ENCODE measurements at regions not wholly inside any gene's neighbourhood (a gene's known extent, or its start where the extent isn't known, plus 50 kb on each side); places are given as distances from the start of the nearest gene placed in this dataset.

DNA sequence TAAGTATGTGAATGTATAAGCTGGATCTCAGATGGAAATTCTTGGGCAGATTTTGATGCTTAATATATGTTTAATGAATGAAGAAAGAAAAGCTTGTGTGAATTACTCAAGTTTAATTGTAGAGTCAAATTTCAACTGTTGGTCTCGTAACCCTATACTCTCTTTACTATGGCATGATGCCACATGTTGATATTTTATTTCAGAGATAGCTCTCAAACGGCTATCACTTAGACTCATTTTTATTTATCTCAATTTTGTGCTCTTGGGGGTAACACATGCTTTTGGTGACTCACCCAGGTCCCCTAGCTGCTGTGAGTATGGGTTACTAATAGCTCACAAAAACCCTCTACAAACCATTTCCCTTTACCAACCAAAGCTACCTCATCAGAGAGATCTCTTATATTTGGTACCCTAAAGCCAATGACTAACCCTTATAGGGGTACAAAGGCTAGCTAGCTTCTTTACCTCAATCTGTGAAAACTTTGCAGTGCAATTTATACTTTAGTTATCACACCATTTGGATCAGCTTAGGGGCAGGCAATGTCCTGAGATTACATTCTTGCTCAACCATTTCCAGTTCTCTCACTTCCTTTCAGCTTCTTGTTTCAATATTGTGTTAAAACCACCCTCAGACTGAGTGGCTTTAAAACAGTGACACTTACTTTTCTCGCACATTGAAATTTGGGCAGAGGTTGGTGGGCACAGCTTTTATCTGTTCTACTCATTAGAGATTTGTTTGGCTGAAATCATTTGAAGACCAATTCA lies 240.3 kb downstream of the CDH7 start:
- ChIA-PET CTCF (ENCODE audit: partially characterized antibody) (interaction anchor here (0.9 to 2.0 kb wide), 5 partner anchors 11 to 505 kb away, joined by 3 to 6 read pairs (median 5); no protein-coding TSS in a partner anchor), POLR2A (ENCODE audit: partially characterized antibody) (no interaction called here)
- Histone ChIP-seq H2BK5ac (ENCODE audit: low read depth, low read length) (no peak overlapping the region), H3K4me2 (ENCODE audit: insufficient read depth in 1 of 2, low read depth in 2 of 2, low read length in 2 of 2) (no peak overlapping the region), H3K79me2 (ENCODE audit: control insufficient read depth in 1 of 2, insufficient read depth in 2 of 2, low read length in 2 of 2) (no peaks in the 10 kb centered on the region), H2AK5ac (ENCODE audit: low read depth, low read length) (no peak overlapping the region), H2BK12ac (ENCODE audit: low read depth, low read length) (no peak overlapping the region), H3K23me2 (ENCODE audit: low read depth, low read length) (no peaks in the 10 kb centered on the region), H3K14ac (ENCODE audit: insufficient read length) (no peak overlapping the region), H4K5ac (ENCODE audit: insufficient read length, low read depth, low read length) (no peak overlapping the region), H3K4ac (replicated peaks; ENCODE audit: insufficient read length, low read depth, low read length) (no peak overlapping the region), H4K91ac (replicated peaks; ENCODE audit: insufficient read length, low read length) (no peak overlapping the region), H3K79me1 (ENCODE audit: low read depth, low read length) (no peaks in the 10 kb centered on the region), H3K4me3 (ENCODE audit: extremely low read depth in 1 of 4, insufficient read depth in 2 of 4, low read depth in 3 of 4, low read length in 4 of 4) (no peak overlapping the region), H3K23ac (ENCODE audit: insufficient read length) (no peak overlapping the region), H2BK120ac (replicated peaks; ENCODE audit: low read depth, low read length) (no peak overlapping the region), H3K36me3 (ENCODE audit: control insufficient read depth in 2 of 4, insufficient read depth in 4 of 4, low read length in 3 of 4) (no peaks in the 10 kb centered on the region), H3K56ac (replicated peaks; ENCODE audit: insufficient read length, low read depth, low read length) (no peak overlapping the region), H3K9ac (replicated peaks in 1 of 4; ENCODE audit: extremely low read depth in 1 of 4, low read depth in 3 of 4, low read length in 3 of 4) (no peak overlapping the region), H2BK20ac (ENCODE audit: low read length) (no peak overlapping the region), H3K18ac (ENCODE audit: extremely low read depth, low read length) (no peak overlapping the region), H3K27ac (ENCODE audit: low read depth, low read length) (no peak overlapping the region), H4K8ac (ENCODE audit: extremely low read depth, insufficient read depth, low read length) (no peak overlapping the region), H3K4me1 (replicated peaks in 1 of 4; ENCODE audit: control insufficient read depth in 3 of 4, insufficient read depth in 4 of 4, low read length in 3 of 4) (peaks cover 0 to 4% (median under 1%) of the 10 kb centered on the region in 4 experiments; a peak in 2 of 7 replicates), H4K20me1 (replicated peaks in 1 of 2; ENCODE audit: control insufficient read depth in 1 of 2, insufficient read depth in 2 of 2, low read length in 2 of 2) (no peaks in the 10 kb centered on the region), H3K9me3 (ENCODE audit: insufficient read depth in 2 of 2, low read depth in 1 of 2, low read length in 1 of 2) (no peaks in the 10 kb centered on the region), H3K27me3 (replicated peaks in 1 of 4; ENCODE audit: control insufficient read depth in 3 of 4, extremely low read depth in 1 of 4, insufficient read depth in 3 of 4, low read length in 3 of 4) (no peaks in the 10 kb centered on the region), H2BK15ac (ENCODE audit: low read length) (no peak overlapping the region), H2AFZ (ENCODE audit: low read length) (no peak overlapping the region)
- FAIRE-seq (no peak), DNase-seq (ENCODE audit: low read depth in 1 of 2, low spot score in 2 of 2) (no peak)
- 92% methylated on average over 3 of the region's 3 CpGs; no CpG with 5 or more reads in 1 of the 2 experiments for WGBS, 2 experiments (ENCODE audit: extremely low coverage in 1 of 2, insufficient coverage in 1 of 2, insufficient read length in 1 of 2, insufficient replicate concordance in 2 of 2, low coverage in 1 of 2, low lambda C conversion rate in 2 of 2, missing lambda C conversion rate in 1 of 2)
- TF ChIP-seq ZNF274 (IDR thresholded peaks at IDR 0.05; ENCODE audit: borderline replicate concordance, extremely low read depth, low read length) (no peak), RFX5 (IDR thresholded peaks at IDR 0.05; ENCODE audit: borderline replicate concordance, low read depth, low read length) (no peak), NANOG (IDR thresholded peaks at IDR 0.05; ENCODE audit: insufficient read depth, low read depth, low read length, poor library complexity, severe bottlenecking) (no peak), NRF1 (IDR thresholded peaks at IDR 0.05; ENCODE audit: low read depth, low read length) (no peak), PHF8 (conservative IDR thresholded peaks at IDR 0.05; ENCODE audit: low read depth, low read length) (no peak), EZH2 (IDR thresholded peaks at IDR 0.05; ENCODE audit: low read depth, low read length, severe bottlenecking) (no peak), POU5F1 (IDR thresholded peaks at IDR 0.05; ENCODE audit: low read depth, low read length) (no peak), SP1 (IDR thresholded peaks at IDR 0.05; ENCODE audit: low read depth, low read length) (no peak), SAP30 (IDR thresholded peaks at IDR 0.05; ENCODE audit: insufficient read depth, insufficient replicate concordance, low read length) (no peak), CBX5 (IDR thresholded peaks at IDR 0.05; ENCODE audit: low read depth, low read length) (no peak), CBX8 (IDR thresholded peaks at IDR 0.05; ENCODE audit: borderline replicate concordance, low read depth, low read length) (no peak), BACH1 (IDR thresholded peaks at IDR 0.05; ENCODE audit: low read length) (no peak), SP2 (IDR thresholded peaks at IDR 0.05; ENCODE audit: low read length) (no peak), SUZ12 (IDR thresholded peaks at IDR 0.05; ENCODE audit: low read length) (no peak)
